NCI-H2107 treated with DMSO at 0.1 percent for 48 hours (cell line): ENCODE measurements at regions not wholly inside any gene's neighbourhood (a gene's known extent, or its start where the extent isn't known, plus 50 kb on each side); places are given as distances from the start of the nearest gene placed in this dataset.

Experiments used
- DNase-seq: peaks from one replicate; lab custom pipeline; 2025; ENCODE audit not compliant: unreplicated experiment; lab: John Stamatoyannopoulos, UW

DNA sequence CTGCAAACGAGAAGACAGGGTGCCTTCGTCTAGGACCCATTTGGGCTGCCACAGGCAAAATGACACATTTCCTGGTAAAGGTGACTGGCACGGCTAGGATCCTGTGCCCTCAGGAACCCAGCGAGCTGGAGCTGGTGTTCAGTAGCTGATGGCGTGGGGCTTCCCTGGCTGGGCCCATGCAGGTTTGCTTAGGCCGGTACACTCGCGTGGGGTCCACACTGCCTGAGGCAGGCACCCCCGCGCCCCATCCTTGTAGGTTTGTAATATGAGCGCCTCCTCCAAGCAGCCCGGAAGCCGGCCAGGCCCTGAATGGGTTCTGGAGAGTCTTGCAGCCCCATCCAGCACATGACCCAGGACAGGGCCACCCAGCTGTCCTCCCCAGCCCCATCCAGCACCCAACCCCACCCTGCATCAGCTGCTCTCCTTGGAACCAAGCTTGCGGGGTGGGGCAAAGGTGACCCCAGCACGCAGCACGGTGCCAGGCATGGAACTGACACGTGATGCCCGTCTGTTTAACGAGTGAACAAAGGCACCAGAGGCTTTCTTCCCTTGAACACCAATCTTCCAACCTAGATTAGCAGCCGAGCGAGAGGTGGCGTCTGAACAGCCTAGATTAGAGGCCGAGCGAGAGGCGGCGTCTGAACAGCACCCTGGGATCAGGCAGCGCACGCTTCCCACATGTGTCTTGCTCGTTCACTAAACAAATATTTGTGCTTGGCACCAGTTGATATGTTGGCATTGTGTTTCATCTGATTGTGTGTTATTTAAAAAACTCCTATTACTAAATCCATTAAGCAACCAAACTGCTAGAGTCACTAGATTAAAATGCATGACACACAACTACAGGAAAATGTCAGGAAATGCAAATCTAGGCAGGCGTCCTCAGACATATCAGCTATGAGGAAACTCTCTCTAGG, 112.1 kb downstream of the DLL1 start:
- DNase-seq = peak; percentile 77

- no peak for DNase-seq
These were observed 112.9 kb downstream of the DLL1 start for GRCh38 chr6:170177772-170178560.

- no peak for DNase-seq
These were observed 113.7 kb downstream of the DLL1 start for GRCh38 chr6:170176898-170177771.

DNA sequence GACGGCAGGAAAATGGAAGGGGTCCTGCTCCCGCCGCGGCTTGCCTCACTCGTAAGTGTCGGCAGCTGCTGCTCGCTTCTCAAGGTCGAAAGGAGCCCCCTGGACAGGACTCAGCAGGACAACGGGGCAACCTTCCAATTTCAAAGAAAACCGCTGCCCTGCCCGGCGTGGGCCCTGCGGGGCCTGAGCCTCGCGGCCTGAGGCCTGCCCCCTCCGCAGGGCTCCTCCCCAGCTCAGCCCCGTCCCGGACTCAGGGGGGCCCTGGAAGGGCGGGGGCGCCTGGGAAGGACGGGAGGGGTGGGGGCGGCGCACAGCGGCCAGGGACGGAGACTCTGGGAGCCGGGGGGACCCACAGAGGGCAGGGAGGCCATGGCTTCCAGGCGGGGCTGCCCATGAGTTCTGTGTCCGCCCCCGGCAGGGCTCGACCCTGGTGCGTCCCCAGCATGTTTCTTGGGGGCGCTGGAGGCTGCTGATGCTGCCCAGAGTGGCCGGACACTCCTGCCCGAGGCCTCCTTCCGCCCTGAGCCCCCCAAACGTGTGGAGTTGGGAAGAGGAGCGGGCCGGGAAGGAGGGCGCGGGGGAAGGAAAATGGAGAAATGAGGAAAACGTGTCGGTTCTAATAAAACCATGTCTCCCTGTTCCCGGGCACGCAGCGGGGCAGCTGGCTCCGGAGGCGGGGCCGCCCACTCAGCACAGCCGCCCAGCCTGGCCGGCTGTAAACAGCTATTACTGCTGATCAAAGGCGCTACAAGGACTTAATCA, 114.6 kb downstream of the DLL1 start:
- DNase-seq = no peak

DNA sequence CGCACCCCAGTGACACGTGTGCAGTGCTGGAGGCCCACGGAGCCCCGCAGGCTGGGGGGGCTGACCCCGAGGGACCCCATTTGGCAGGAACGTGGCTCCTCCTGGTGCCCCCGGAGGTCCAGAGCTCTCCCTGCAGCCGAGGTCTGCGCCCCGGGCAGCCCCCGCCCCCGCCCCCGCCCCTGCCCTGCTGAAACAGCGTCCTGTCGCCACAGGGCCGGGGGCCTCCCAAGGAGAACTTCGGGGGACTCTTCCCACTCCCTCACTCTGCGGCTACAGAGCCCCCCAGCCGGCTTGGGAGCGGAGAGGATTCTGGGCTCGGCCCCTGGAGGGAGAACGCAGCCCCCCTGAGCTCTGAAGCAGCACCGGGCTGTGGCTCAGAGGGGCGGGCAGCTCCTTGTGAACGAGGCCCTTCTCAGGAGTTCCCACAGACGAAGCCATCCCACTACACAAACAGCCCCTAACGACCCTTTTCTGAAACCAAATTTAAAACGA, 115.2 kb downstream of the DLL1 start:
- DNase-seq = no peak

DNA sequence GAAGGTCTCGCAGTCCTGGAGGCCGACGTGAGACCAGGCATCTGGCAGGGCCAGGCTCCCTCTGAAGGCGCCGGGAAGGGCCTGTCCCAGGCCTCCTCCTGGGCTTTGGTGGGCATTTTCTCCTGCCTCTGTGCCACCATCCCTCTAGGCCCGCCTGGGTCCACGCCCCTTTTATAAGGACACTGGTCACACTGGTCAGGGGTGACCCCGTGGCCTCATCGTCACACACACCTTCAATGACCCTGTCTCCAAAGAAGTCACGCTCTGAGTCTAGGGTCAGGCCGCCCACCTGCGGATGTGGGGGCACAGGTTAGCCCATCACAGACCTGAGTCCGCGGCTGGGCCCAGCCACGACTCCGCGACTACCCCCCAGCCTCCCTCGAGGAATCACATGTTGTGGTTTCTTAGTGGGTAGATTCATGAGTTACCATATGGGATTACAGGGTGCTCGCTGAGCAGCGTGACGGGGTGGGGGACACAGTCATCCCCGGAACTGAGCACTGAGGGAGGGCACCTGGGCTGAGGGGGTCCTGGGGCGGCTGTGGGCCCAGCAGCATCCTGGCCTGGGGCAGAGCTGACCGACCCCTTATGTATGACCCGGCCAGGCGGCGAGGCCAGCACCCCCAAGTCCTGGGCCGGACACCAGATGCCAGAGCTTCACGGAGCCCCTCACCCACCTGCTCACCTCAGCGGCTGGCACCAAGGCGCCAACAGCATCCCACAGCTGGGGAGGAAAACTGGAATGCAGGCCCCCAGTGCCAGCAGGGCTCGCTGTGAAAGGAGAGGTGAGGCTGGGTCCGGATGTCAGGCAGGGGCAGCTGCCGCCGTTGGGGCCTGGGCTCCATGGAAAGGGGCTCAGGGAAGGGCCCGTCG, 115.9 kb downstream of the DLL1 start:
- DNase-seq = no peak

GRCh38 chr6:170174124-170174770, 116.6 kb downstream of the DLL1 start:
- no peak for DNase-seq

DNA sequence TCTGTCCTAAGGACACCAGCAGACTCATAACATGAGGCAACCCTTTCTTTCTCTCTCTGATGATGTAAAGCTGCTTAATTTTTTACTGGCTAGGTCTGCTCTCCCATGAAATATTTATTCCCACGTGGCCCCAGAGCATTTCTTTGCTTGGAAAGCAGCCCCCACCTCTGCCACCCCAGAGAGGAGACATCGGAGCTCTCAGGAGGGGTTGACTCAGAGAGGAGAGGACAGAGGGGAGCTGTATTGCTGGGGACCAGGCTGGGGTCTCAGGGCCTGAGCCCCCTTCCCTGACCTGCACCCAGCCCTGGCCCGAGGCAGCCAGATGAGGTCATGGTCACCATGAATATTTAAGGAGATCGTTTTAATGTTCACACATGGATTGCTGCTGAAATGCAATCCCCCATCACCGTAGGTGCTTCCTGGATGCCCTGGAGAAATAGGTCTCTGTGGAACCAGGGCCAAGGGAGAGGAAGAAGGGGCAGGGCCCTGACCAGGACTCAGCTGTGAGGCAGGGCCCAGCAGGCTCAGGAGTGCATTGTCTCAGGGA, 117.5 kb downstream of the DLL1 start:
- no peak for DNase-seq

DNA sequence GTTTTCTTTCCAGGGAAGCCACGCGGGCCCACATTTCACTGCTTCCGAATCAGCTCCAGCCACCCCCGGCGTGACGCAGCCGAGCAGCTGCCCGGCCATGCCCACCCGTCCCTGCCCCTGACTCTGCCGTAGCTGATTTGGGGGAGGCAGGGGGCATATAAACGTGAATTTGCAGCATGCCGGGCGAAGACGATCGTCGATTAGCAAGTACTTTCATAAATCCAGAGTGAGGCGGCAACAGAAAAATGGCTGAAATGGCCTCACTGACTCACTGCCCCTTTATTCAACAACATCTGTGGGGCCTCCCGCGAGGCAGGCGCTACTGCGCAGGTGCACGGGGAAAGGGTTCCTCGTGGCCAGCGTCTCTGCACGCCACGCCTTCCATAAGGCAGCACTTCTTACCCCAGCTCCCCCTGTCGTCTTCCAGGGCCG, 118.0 kb downstream of the DLL1 start:
- no peak for DNase-seq

- DNase-seq = no peak
These were observed 118.5 kb downstream of the DLL1 start for GRCh38 chr6:170172392-170172791.

GRCh38 chr6:170167657-170168159, 123.2 kb downstream of the DLL1 start:
- DNase-seq = no peak

- no peak for DNase-seq
These were observed 124.3 kb downstream of the DLL1 start for GRCh38 chr6:170166511-170167122.

DNA sequence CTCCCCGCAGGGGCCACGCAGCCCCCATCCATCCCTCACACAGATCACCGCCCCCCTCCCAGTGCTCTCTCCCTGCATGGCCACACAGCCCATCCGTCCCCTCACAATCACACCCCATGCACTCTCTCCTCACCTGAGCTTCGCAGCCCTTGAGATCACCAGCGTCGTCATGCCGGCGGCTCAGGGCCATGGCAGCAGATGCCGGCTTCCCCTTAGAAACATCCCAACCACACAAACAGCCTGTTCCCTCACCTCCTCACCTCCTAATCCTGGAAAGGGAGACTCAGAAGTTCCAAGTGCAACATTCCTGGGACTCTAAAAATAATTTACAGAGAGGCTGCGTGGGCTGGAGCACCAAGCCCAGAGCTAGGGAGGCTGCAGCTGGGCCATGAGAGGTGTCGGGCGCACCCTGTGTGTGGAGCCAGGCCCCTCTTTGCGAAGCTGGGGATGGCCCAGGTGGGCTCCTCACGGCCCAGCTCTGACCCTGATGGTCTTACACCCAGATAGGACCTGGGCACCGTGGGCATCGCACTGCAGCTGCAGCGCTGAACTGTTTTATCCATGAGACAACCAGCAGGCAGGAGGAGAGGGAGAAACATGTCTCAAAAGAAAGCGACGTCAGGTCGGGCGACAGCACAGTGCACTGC, 125.3 kb downstream of the DLL1 start:
- DNase-seq = no peak

DNA sequence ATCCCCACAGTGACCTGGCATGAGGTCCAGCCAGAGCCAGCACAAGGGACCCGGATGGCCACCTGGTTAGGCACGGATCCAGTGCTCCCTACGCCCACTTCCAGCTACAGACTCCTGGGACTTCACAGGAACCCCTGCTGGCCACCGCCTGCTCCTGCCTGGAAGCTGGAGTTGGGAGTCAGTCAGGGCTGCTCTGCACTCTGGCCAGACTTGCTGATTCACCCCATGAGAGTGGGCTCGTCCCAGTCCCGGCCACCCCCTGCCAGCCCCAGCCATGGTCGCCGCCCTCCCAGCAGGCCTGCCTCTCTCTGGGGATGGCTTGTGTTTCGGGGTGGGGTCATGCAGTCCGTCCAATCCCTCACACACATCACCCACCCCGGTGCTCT, 125.8 kb downstream of the DLL1 start:
- DNase-seq = no peak

- no peak for DNase-seq
These were observed 126.5 kb downstream of the DLL1 start for GRCh38 chr6:170164271-170164900.

GRCh38 chr6:170163405-170164170, 127.3 kb downstream of the DLL1 start:
- DNase-seq = no peak
